Spleen (tissue), 7 donors: ENCODE measurements at regions not wholly inside any gene's neighbourhood (a gene's known extent, or its start where the extent isn't known, plus 50 kb on each side); places are given as distances from the start of the nearest gene placed in this dataset.

Source experiments
- CTCF ChIP-seq, 11 experiments: fragments of 200-600 bp in 7 of 11; fragments of 450-650 bp in 4 of 11; sonication (generic) in 4 of 11; IDR thresholded peaks in 8 of 11; conservative IDR thresholded peaks in 3 of 11; 1 replicate in 7 of 11; 2 replicates in 4 of 11; pipeline versions ENCODE4 v1.4.0 to v1.8.0; 2016 to 2021; ENCODE audit warnings: antibody characterized with exemption in 11 of 11, inconsistent platforms in 4 of 11, mild to moderate bottlenecking in 1 of 11
- POLR2A ChIP-seq, 3 donors: fragments of 450-650 bp; IDR thresholded peaks; one replicate each; pipeline ENCODE4 v1.5.1; 2017; ENCODE audit warnings: antibody characterized with exemption in 3 of 3, mild to moderate bottlenecking in 1 of 3
- POLR2AphosphoS5 ChIP-seq, 3 donors: sonication (generic); formaldehyde crosslinking; IDR thresholded peaks; one replicate each; pipeline ENCODE4 v1.5.1; 2017; ENCODE audit warnings: antibody characterized with exemption in 3 of 3
- donor health status: DM: no; HTN: no; CAD: no; lungs with moderate emphysema.
- donor health status: DM: no; HTN: no; CAD: no.
- donor health status: DM: no; HTN: no; CAD: no.

GRCh38 chr14:38578278-38578681 lies 322.4 kb upstream of the CLEC14A start:
- no peak for TF ChIP-seq CTCF (IDR thresholded peaks at IDR 0.05 in 8 of 11, conservative IDR thresholded peaks at IDR 0.05 in 3 of 11)
- no peak for TF ChIP-seq POLR2A (IDR thresholded peaks at IDR 0.05)
- no peak for TF ChIP-seq POLR2AphosphoS5 (IDR thresholded peaks at IDR 0.05)
